ENCODE measurements at regions not wholly inside any gene's neighbourhood (a gene's known extent, or its start where the extent isn't known, plus 50 kb on each side); places are given as distances from the start of the nearest gene placed in this dataset.

- Histone ChIP-seq H3K27me3 (ENCODE audit: insufficient read depth in 3 of 3, low read length in 2 of 3) (no peaks in the 10 kb centered on the region), H3K4me3 (no peak overlapping the region), H3K36me3 (ENCODE audit: insufficient read depth in 1 of 2, low read depth in 1 of 2) (no peaks in the 10 kb centered on the region), H3K27ac (no peak overlapping the region), H3K9me3 (peaks cover 16% of the 10 kb centered on the region), H3K4me1 (no peaks in the 10 kb centered on the region)
- intact Hi-C loops (cut with DNase I): no loop called here
- ATAC-seq (no peak), DNase-seq (no peak)
- TF ChIP-seq, protein P1, sequence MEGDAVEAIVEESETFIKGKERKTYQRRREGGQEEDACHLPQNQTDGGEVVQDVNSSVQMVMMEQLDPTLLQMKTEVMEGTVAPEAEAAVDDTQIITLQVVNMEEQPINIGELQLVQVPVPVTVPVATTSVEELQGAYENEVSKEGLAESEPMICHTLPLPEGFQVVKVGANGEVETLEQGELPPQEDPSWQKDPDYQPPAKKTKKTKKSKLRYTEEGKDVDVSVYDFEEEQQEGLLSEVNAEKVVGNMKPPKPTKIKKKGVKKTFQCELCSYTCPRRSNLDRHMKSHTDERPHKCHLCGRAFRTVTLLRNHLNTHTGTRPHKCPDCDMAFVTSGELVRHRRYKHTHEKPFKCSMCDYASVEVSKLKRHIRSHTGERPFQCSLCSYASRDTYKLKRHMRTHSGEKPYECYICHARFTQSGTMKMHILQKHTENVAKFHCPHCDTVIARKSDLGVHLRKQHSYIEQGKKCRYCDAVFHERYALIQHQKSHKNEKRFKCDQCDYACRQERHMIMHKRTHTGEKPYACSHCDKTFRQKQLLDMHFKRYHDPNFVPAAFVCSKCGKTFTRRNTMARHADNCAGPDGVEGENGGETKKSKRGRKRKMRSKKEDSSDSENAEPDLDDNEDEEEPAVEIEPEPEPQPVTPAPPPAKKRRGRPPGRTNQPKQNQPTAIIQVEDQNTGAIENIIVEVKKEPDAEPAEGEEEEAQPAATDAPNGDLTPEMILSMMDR (IDR thresholded peaks at IDR 0.05): no peak
Measured at GRCh38 chr10:42916974-42917373, 134.4 kb downstream of the BMS1 start.

DNA sequence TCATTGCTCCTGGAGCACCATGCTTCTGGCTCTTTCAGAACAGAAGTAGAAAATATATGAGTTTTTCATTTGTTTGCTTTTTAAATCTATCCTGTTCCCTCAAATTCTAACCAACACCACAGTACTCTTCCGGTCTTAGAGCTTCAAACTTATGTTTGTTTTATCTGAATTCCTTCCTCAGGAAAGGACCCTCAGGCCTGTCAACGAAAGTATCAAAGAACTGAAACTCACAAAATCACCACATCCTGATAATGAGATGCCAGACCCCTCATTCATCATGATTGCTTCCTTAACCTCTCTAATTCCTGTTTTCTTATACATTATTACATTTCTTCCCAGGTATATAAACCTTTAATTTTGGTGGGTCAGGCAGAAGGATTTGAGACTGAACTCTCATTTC, 135.2 kb downstream of the BMS1 start:
- H3K4me1 ChIP-seq: no peaks in the 10 kb centered on the region
- ATAC-seq (no peak), DNase-seq (no peak)
- H3K4me3 ChIP-seq: no peak overlapping the region
- intact Hi-C loops (cut with DNase I): no loop called here
- peaks cover 22% of the 10 kb centered on the region for H3K9me3 ChIP-seq
- no peaks in the 10 kb centered on the region for H3K27me3 ChIP-seq (ENCODE audit: insufficient read depth in 3 of 3, low read length in 2 of 3)
- 59 to 70% (median 60%) methylated on average over 2 of the region's 2 CpGs for WGBS, 3 donors
- no peaks in the 10 kb centered on the region for H3K36me3 ChIP-seq (ENCODE audit: insufficient read depth in 1 of 2, low read depth in 1 of 2)
- TF ChIP-seq, protein P1 (IDR thresholded peaks at IDR 0.05): no peak
- no peak overlapping the region for H3K27ac ChIP-seq

GRCh38 chr10:42921951-42922350, 139.4 kb downstream of the BMS1 start:
- Histone ChIP-seq H3K9me3 (peaks cover 12% of the 10 kb centered on the region), H3K27ac (no peak overlapping the region), H3K27me3 (ENCODE audit: insufficient read depth in 3 of 3, low read length in 2 of 3) (no peaks in the 10 kb centered on the region), H3K36me3 (ENCODE audit: insufficient read depth in 1 of 2, low read depth in 1 of 2) (no peaks in the 10 kb centered on the region), H3K4me1 (no peaks in the 10 kb centered on the region), H3K4me3 (no peak overlapping the region)
- no peak for ATAC-seq
- intact Hi-C loops (cut with DNase I): no loop called here
- no peak for DNase-seq
- TF ChIP-seq, protein P1 (IDR thresholded peaks at IDR 0.05): no peak
- WGBS, 3 donors: 84 to 92% (median 90%) methylated on average over 2 of the region's 2 CpGs

GRCh38 chr10:42924484-42924883, 141.9 kb downstream of the BMS1 start:
- Histone ChIP-seq H3K4me1 (no peaks in the 10 kb centered on the region), H3K36me3 (ENCODE audit: insufficient read depth in 1 of 2, low read depth in 1 of 2) (no peaks in the 10 kb centered on the region), H3K4me3 (no peak overlapping the region), H3K27ac (no peak overlapping the region), H3K27me3 (ENCODE audit: insufficient read depth in 3 of 3, low read length in 2 of 3) (peaks cover 0 to 3% (median 2%) of the 10 kb centered on the region in 3 donors), H3K9me3 (peaks cover 6% of the 10 kb centered on the region)
- no peak for DNase-seq
- intact Hi-C loops (cut with DNase I): no loop called here
- TF ChIP-seq, protein P1 (IDR thresholded peaks at IDR 0.05): no peak
- ATAC-seq: no peak
- 52 to 60% (median 58%) methylated on average over 5 of the region's 5 CpGs for WGBS, 3 donors

DNA sequence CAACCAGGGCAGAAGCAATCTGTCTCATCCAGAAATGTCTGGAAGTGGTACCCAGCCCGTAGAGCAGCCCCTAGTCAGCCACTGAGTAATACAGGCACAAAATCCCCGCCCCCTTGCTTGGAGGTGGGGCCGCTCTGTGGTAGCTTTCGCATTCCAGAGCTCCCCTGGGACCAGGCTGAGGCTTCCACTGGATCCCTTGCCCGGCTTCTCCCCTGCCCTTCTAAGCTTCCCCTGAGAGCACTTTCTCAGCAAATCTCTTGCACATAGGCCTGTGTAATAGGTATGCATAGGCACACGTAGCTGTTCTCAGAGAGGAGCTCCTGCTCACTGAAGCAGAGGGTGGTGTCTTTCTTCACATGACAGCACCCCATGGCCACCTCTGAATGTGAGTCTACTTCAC, 144.2 kb downstream of the BMS1 start:
- DNase-seq: peak in 1 of 2 donors; percentile 29
- H3K4me1 ChIP-seq: no peaks in the 10 kb centered on the region
- H3K9me3 ChIP-seq: peaks cover 6% of the 10 kb centered on the region
- peaks cover 0 to 9% (median 4%) of the 10 kb centered on the region in 3 donors for H3K27me3 ChIP-seq (ENCODE audit: insufficient read depth in 3 of 3, low read length in 2 of 3)
- WGBS, 3 donors: 32 to 42% (median 38%) methylated on average over 6 of the region's 6 CpGs
- H3K36me3 ChIP-seq (ENCODE audit: insufficient read depth in 1 of 2, low read depth in 1 of 2): no peaks in the 10 kb centered on the region
- TF ChIP-seq, protein P1 (IDR thresholded peaks at IDR 0.05): no peak
- no peak overlapping the region for H3K27ac ChIP-seq
- intact Hi-C loops (cut with DNase I): loop anchor here in 1 of 2 donors (5.0 kb wide), 1 partner anchor 50 kb away; no protein-coding TSS in a partner anchor
- no peak overlapping the region for H3K4me3 ChIP-seq
- ATAC-seq: peak in 1 of 4 donors; percentile 39

Data from psoas muscle (tissue), 7 donors.